Stimulated activated memory B cell treated with anti-CD40 and anti-IgM and Interleukin-4, amounts not matched to agents 10 μg/mL and 1 μg/mL and 100 μg/mL, for 72 hours (primary cell): ENCODE measurements at regions not wholly inside any gene's neighbourhood (a gene's known extent, or its start where the extent isn't known, plus 50 kb on each side); places are given as distances from the start of the nearest gene placed in this dataset.
"Not testable (repeated sequence)": the region's sequence is repeated elsewhere in the genome, so short reads cannot be mapped to it uniquely, and the experiment has no call there.

Source experiments
- ATAC-seq: fragments of 150-1000 bp; cut with Tn5 transposase; 2 replicates; pipeline ENCODE4 v1.10.0; 2021
- H3K27ac Mint-ChIP-seq: one replicate; pipeline ENCODE4 v1.8.0; 2022; ENCODE audit warnings: mild to moderate bottlenecking, mixed read lengths
- H3K27me3 Mint-ChIP-seq: one replicate; pipeline ENCODE4 v1.8.0; 2022; ENCODE audit warnings: mixed read lengths
- H3K36me3 Mint-ChIP-seq: one replicate; pipeline ENCODE4 v1.8.0; 2022; ENCODE audit warnings: mixed read lengths
- H3K4me1 Mint-ChIP-seq: one replicate; pipeline ENCODE4 v1.8.0; 2022; ENCODE audit warnings: mixed read lengths
- H3K4me3 Mint-ChIP-seq: one replicate; pipeline ENCODE4 v1.8.0; 2022; ENCODE audit warnings: mild to moderate bottlenecking, moderate library complexity, mixed read lengths
- H3K9me3 Mint-ChIP-seq: one replicate; pipeline ENCODE4 v1.8.0; 2022; ENCODE audit warnings: mixed read lengths

DNA sequence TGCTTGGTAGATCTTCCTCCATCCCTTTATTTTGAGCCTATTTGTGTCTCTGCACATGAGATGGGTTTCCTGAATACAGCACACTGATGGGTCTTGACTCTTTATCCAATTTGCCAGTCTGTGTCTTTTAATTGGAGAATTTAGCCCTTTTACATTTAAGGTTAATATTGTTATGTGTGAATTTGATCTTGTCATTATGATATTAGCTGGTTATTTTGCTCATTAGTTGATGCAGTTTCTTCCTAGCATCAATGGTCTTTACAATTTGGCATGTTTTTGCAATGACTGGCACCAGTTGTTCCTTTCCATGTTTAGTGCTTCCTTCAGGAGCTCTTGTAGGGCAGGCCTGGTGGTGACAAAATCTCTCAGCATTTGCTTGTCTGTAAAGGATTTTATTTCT lies 72.4 kb downstream of the HNRNPD start:
- not testable (repeated sequence) for H3K4me1 Mint-ChIP-seq, H3K9me3 Mint-ChIP-seq, H3K4me3 Mint-ChIP-seq, H3K27me3 Mint-ChIP-seq, ATAC-seq, H3K27ac Mint-ChIP-seq, H3K36me3 Mint-ChIP-seq

GRCh38 chr4:82293304-82293703 lies 80.5 kb downstream of the HNRNPD start:
- H3K27ac Mint-ChIP-seq = no peak overlapping the region
- peak overlapping the region; percentile 22 for H3K4me3 Mint-ChIP-seq
- H3K36me3 Mint-ChIP-seq = no peaks in the 10 kb centered on the region
- peaks cover 28% of the 10 kb centered on the region for H3K4me1 Mint-ChIP-seq
- H3K27me3 Mint-ChIP-seq = no peaks in the 10 kb centered on the region
- ATAC-seq = peak; percentile 93
- no peaks in the 10 kb centered on the region for H3K9me3 Mint-ChIP-seq

DNA sequence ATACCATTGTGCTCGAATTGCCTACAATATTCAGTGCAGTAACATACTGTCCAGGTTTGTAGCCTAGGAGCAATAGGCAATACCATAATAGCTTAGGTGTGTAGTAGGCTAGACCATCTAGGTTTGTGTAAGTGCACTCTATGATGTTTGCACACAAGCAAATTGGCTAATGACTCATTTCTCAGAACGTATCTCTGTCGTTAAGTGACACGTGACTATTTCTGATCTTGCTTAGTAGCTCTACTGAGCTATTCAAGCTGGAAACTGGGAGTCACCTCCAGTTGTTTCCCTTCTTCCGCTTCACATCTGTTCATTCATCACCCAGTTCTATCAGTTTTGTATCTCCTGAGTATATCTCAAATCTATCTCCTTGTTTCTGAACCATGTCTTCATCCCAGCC lies 86.1 kb downstream of the HNRNPD start:
- no peaks in the 10 kb centered on the region for H3K27me3 Mint-ChIP-seq
- H3K4me3 Mint-ChIP-seq = no peak overlapping the region
- H3K27ac Mint-ChIP-seq = no peak overlapping the region
- H3K36me3 Mint-ChIP-seq = no peaks in the 10 kb centered on the region
- H3K4me1 Mint-ChIP-seq = peaks cover 28% of the 10 kb centered on the region
- no peak for ATAC-seq
- H3K9me3 Mint-ChIP-seq = no peaks in the 10 kb centered on the region

DNA sequence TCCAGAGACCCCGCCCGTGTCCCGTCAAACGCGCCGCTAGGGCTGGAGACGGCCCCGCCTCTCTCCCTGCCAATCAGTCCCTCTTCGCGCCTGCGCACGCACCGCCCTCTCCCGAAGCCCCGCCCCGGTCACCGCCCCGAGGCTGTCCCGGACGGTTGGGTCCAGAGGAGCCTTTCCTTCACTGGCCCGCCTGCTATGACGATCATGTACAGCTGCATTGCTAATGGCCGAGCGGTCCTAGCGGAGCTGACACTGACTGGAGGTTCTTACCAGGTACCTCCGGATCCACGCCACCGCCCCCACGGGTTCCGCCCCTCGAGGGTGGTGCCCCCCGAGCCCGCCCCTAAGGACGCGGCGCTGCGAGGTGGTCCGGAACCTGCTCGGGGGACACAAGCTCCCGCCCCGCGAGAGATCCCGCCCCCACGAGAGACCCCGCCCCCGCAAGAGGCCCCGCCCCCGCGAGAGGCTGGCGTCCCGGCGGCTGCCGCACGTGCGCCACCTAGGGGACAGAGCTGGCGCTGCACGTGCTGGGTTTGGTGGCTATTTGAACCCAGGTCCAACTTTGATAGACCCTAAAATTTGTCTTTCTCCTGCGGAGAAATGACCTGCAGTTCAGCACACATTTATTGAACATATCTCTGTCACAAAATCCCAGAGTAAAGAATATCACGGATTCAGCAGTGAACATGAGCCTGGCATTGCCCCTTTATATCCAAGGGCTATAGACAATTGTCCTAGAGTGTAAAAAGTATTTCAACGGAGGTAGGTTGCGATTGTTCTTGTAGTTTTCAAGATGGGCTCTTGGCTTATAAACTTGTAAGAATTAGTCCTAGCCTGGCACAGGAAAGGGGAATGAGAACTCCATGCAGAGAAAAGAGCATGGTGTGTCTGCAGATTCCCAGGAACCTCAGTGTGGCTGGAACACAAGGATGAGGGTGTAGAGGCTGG lies 88.7 kb downstream of the HNRNPD start:
- H3K4me1 Mint-ChIP-seq = peaks cover 14% of the 10 kb centered on the region
- no peaks in the 10 kb centered on the region for H3K27me3 Mint-ChIP-seq
- ATAC-seq = peak; percentile 100
- no peaks in the 10 kb centered on the region for H3K9me3 Mint-ChIP-seq
- no peaks in the 10 kb centered on the region for H3K36me3 Mint-ChIP-seq
- peak overlapping the region; percentile 15 for H3K27ac Mint-ChIP-seq
- H3K4me3 Mint-ChIP-seq = peak overlapping the region; percentile 56

DNA sequence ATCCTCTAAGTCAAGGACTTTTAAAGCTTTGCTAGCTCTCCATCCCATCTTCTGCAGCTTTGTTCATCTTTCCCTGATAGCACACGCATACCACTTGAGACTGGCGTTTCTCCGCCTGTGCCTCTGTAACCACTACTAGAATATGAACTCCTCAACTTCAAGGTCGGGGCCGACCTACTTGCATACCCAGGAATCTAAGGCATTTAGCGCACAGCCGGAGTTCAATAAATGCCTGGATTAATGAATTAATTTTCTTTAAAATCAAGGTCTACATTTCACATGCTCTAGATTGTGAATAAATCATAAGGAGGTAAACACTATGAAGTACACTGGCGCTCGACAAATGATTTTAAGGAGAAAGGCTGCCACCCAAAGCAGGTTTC lies 89.3 kb downstream of the HNRNPD start:
- ATAC-seq = no peak
- H3K4me3 Mint-ChIP-seq = peak overlapping the region; percentile 56
- H3K27me3 Mint-ChIP-seq = no peaks in the 10 kb centered on the region
- no peaks in the 10 kb centered on the region for H3K36me3 Mint-ChIP-seq
- H3K4me1 Mint-ChIP-seq = peaks cover 14% of the 10 kb centered on the region
- peak overlapping the region; percentile 15 for H3K27ac Mint-ChIP-seq
- H3K9me3 Mint-ChIP-seq = peaks cover 2% of the 10 kb centered on the region

DNA sequence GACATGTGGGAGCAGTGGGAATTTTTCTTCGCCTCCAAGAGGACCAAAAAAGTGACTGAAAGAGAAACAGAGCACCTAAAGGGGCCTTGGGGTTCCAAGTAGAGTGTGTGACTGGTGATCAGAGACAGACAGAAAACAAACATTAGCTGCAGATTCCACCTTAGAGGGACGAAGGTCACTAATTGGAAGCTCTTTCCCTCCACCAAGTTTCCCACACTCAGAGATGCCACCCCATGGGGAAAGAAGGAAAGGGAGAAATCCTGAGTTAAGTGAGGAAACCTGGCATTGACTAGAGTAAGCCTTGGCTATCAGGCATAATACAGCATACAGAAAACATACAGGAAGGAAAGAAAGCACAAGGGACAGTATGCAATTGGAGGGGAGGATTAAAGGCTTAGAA lies 90.9 kb downstream of the HNRNPD start:
- Mint-ChIP-seq H3K4me3 (no peak overlapping the region), H3K9me3 (peaks cover 2% of the 10 kb centered on the region), H3K27me3 (no peaks in the 10 kb centered on the region), H3K4me1 (peaks cover 14% of the 10 kb centered on the region), H3K27ac (no peak overlapping the region), H3K36me3 (no peaks in the 10 kb centered on the region)
- ATAC-seq = no peak

GRCh38 chr4:82279550-82279949 lies 94.2 kb downstream of the HNRNPD start:
- H3K27ac Mint-ChIP-seq, H3K4me3 Mint-ChIP-seq: not testable (repeated sequence)

GRCh38 chr4:82276332-82276640 lies 97.5 kb downstream of the HNRNPD start:
- Mint-ChIP-seq H3K4me1 (peaks cover 43% of the 10 kb centered on the region), H3K36me3 (no peaks in the 10 kb centered on the region), H3K27ac (no peak overlapping the region), H3K9me3 (peaks cover 2% of the 10 kb centered on the region), H3K4me3 (no peak overlapping the region), H3K27me3 (no peaks in the 10 kb centered on the region)
- no peak for ATAC-seq

More at GRCh38 chr4:82279550-82279949, 94.2 kb downstream of the HNRNPD start:
- not testable (repeated sequence) for H3K27me3 Mint-ChIP-seq, ATAC-seq, H3K36me3 Mint-ChIP-seq, H3K9me3 Mint-ChIP-seq
- peaks cover 23% of the 10 kb centered on the region for H3K4me1 Mint-ChIP-seq

DNA sequence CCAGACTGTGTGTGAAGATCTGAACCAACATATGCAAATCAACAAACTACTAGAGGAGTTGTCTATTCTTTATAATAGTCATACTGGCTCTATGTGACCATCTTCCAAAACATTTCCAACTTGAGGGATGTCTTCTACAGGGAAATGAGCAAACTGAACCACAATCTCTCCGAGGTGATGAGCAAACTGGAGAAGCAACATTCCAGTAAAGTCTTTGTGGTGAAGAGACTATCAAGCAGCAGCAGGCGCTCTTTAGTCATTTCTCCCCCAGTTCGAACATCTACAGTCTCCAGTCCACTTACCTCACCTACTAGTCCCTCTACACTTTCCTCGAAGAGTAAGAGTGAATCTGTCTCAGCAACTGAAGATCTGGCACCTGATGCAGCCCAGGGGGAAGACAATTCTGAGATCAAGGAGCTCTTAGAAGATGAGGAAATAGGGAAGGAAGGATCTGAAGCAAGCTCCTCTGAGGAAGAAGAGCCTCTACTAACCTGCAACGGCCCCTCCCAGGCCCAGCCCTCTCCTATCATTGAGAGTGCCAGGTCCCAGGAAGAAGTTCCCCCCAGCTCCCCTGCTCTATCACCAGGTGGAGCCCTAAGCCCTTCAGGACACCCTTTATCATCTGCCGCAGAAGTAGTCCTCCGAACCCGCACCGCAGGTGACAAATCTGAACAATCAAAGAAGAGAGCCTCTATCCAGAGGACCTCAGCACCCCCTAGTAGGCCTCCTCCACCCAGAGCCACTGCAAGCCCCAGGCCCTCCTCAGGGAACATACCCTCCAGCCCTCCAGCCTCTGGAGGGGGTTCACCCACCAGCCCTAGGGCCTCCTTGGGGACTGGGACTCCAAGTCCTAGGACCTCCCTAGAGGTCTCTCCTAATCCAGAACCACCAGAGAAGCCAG lies 98.1 kb downstream of the HNRNPD start:
- no peaks in the 10 kb centered on the region for H3K36me3 Mint-ChIP-seq

DNA sequence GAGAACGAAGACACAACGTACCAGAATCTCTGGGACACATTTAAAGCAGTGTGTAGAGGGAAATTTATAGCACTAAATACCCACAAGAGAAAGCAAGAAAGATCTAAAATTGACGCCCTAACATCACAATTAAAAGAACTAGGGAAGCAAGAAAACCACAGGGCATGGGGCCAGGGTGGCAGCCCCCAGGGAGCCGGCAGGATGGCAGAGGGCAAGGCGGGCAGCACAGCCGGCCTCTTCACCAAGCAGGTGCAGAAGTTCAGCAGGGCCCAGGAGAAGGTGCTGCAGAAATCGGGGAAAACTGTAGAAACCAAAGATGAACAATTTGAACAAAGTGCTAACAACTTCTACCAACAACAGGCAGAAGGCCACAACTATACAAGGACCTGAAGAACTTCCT lies 99.1 kb downstream of the HNRNPD start:
- peaks cover 43% of the 10 kb centered on the region for H3K4me1 Mint-ChIP-seq
- H3K27me3 Mint-ChIP-seq, H3K36me3 Mint-ChIP-seq, H3K27ac Mint-ChIP-seq, H3K9me3 Mint-ChIP-seq: not testable (repeated sequence)
- H3K4me3 Mint-ChIP-seq = peak overlapping the region; percentile 6
- ATAC-seq = peak; percentile 61

More for the DNA sequence above, 98.1 kb downstream of the HNRNPD start:
- H3K27ac Mint-ChIP-seq = no peak overlapping the region
- no peak overlapping the region for H3K4me3 Mint-ChIP-seq
- peaks cover 2% of the 10 kb centered on the region for H3K9me3 Mint-ChIP-seq
- H3K4me1 Mint-ChIP-seq = peaks cover 43% of the 10 kb centered on the region
- ATAC-seq = peak; percentile 53
- no peaks in the 10 kb centered on the region for H3K27me3 Mint-ChIP-seq

DNA sequence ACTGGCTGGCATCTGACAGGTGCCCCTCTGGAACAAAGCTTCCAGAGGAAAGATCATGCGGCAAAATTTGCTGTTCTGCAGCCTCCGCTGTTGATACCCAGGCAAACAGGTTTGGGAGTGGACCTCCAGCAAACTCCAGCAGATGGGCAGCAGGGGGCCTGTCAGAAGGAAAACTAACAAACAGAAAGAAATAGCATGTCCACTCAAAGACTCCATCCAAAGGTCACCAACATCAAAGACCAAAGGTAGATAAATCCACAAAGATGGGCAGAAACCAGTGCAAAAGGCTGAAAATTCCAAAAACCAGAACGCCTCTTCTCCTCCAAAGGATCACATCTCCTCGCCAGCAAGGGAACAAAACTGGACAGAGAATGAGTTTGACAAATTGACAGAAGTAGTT lies 101.3 kb downstream of the HNRNPD start:
- H3K4me3 Mint-ChIP-seq, ATAC-seq, H3K27ac Mint-ChIP-seq, H3K36me3 Mint-ChIP-seq, H3K9me3 Mint-ChIP-seq, H3K27me3 Mint-ChIP-seq: not testable (repeated sequence)
- peaks cover 52% of the 10 kb centered on the region for H3K4me1 Mint-ChIP-seq

DNA sequence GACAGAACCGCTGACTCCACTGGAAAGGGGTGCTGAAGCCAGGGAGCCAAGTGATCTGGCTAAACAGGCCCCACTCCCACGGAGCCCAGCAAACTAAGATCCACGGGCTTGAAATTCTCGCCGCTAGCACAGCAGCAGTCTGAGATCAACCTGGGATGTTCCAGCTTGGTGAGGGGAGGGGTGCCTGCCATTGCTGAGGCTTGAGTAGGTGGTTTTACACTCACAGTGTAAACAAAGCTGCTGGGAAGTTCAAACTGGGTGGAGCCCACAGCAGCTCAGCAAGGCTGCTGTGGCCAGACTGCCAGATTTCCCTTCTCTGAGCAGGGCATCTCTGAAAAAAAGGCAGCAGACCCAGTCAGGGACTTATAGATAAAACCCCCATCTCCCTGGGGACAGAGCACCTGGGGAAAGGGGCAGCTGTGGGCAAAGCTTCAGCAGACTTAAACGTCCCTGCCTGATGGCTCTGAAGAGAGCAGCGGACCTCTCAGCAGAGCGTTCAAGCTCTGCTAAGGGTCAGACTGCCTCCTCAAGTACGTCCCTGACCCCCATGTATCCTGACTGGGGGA lies 101.8 kb downstream of the HNRNPD start:
- not testable (repeated sequence) for H3K4me3 Mint-ChIP-seq, H3K27ac Mint-ChIP-seq, H3K36me3 Mint-ChIP-seq, H3K9me3 Mint-ChIP-seq, ATAC-seq, H3K27me3 Mint-ChIP-seq
- H3K4me1 Mint-ChIP-seq = peaks cover 52% of the 10 kb centered on the region

GRCh38 chr4:82268826-82269193 lies 105.0 kb downstream of the HNRNPD start:
- peaks cover 8% of the 10 kb centered on the region for H3K27me3 Mint-ChIP-seq
- H3K4me3 Mint-ChIP-seq = no peak overlapping the region
- no peaks in the 10 kb centered on the region for H3K9me3 Mint-ChIP-seq
- H3K36me3 Mint-ChIP-seq = no peaks in the 10 kb centered on the region
- H3K27ac Mint-ChIP-seq = no peak overlapping the region
- ATAC-seq = no peak
- H3K4me1 Mint-ChIP-seq = peaks cover 28% of the 10 kb centered on the region

DNA sequence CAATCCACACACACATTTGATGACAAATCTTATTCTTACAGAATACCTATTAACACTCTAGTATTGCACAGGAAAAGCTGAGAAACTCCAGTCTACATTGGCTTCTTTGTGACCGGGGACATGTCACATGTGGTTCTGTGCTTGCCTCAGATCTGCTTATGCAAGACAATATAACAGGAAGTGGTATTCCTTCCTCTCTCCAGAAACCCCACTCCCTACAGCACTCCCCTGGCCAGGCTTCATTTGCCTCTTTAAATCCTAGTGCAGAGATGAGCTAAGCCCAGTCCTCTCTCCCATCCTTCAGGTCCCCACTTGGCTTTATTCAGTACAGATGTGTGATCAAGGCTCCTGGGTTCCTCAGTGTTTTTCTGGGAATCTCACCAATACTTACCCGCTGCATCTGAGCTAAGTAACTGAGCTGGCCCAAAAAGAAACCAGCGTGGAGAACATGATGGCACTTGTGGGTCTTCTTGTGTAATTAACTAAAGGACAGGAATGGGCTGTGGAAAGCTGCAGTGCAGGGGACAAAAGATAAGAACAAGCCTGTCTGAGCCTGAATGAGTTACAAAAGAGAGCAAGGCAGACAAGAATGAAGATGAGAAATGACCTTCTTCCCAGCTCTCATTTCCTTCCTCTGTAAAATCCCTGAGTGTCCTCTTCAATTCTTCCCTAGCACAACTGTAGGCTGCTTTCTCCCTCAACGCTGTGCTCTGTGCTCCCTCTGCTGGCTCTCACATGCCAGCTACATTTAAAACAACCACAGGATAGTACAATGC lies 105.6 kb downstream of the HNRNPD start:
- peaks cover 8% of the 10 kb centered on the region for H3K27me3 Mint-ChIP-seq
- no peak overlapping the region for H3K4me3 Mint-ChIP-seq
- no peaks in the 10 kb centered on the region for H3K9me3 Mint-ChIP-seq
- H3K4me1 Mint-ChIP-seq = peaks cover 23% of the 10 kb centered on the region
- no peaks in the 10 kb centered on the region for H3K36me3 Mint-ChIP-seq
- H3K27ac Mint-ChIP-seq = no peak overlapping the region
- ATAC-seq = peak; percentile 77

DNA sequence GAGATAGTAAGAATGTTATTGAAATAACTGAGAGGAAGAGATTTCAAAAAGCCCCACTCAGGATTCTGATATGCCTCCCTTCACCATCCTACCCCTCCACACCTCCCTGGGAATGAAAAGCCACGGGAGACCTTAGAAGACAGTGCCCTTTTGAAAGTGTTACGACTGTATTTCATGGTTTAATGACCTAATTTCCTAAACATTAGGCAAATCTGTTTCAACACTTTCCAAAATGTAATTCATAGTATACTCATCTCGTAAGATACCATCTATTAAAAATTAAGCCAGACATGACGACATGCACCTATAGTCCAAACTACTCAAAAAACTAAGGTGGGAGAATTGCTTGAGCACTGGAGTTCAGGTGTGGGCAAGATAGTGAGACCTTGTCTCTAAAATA lies 106.3 kb downstream of the HNRNPD start:
- Mint-ChIP-seq H3K36me3 (no peaks in the 10 kb centered on the region), H3K4me3 (no peak overlapping the region), H3K4me1 (peaks cover 16% of the 10 kb centered on the region), H3K27ac (no peak overlapping the region), H3K9me3 (no peaks in the 10 kb centered on the region), H3K27me3 (peaks cover 8% of the 10 kb centered on the region)
- ATAC-seq = no peak
